IgD-negative memory B cell (primary cell): ENCODE measurements at regions not wholly inside any gene's neighbourhood (a gene's known extent, or its start where the extent isn't known, plus 50 kb on each side); places are given as distances from the start of the nearest gene placed in this dataset.
A peak's percentile ranks its signal among the peaks of the same experiment; 100 is the strongest.
"Not testable (repeated sequence)": the region's sequence is repeated elsewhere in the genome, so short reads cannot be mapped to it uniquely, and the experiment has no call there.

Experiments
- H3K27ac Mint-ChIP-seq, 3 donors: one replicate each; pipeline ENCODE4 v1.8.0; 2020 to 2022; ENCODE audit warnings: mild to moderate bottlenecking in 3 of 3, mixed read lengths in 3 of 3, moderate library complexity in 1 of 3
- H3K27me3 Mint-ChIP-seq: one replicate; pipeline ENCODE4 v1.8.0; 2021; ENCODE audit warnings: mixed read lengths
- H3K36me3 Mint-ChIP-seq: one replicate; pipeline ENCODE4 v1.8.0; 2020; ENCODE audit warnings: mild to moderate bottlenecking, mixed read lengths
- H3K4me1 Mint-ChIP-seq, 3 donors: one replicate each; pipeline ENCODE4 v1.8.0; 2020 to 2022; ENCODE audit warnings: mixed read lengths in 3 of 3, mild to moderate bottlenecking in 1 of 3
- H3K4me3 Mint-ChIP-seq, 4 donors: one replicate each; pipeline ENCODE4 v1.8.0; 2020 to 2022; ENCODE audit warnings: mild to moderate bottlenecking in 4 of 4, mixed read lengths in 4 of 4, moderate library complexity in 3 of 4
- H3K9me3 Mint-ChIP-seq, 3 donors: one replicate each; pipeline ENCODE4 v1.8.0; 2020 to 2021; ENCODE audit warnings: mixed read lengths in 3 of 3, mild to moderate bottlenecking in 1 of 3

DNA sequence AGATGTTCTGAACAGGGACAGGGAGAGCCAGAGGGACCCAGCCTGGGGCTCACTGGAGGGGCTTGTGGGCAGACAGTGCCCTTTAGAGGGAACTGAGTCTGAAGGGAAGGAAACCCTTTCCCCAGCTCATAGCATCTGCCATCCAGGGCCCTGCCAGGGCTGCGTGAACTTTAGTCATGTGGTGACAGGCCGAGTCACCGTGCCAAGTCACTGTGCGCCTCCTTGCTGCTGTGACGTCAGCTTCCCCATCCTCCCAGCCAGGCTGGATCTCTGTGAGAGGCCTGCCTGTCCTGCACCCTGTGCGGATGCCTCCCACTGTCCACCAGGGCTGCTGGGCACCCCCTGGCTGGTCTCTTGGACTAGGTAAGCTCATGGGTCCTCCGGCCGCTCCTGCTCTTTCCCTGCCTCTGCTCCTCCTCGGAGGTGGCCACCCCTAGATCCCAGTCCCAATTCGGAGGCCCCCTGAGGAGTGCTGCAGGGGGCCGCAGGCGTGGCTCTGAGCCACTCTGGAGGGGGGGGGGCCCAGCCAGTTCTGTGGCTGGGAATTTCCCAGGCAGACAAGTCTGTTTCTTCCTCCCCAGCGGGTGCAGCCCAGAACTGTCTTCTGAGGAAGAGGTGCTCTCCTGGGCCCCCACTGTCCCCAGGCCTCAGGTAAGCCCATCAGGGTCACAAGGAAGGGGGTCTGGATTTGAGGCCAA lies 3080.9 kb downstream of the RPIA start:
- not testable (repeated sequence) for H3K4me1 Mint-ChIP-seq, H3K4me3 Mint-ChIP-seq, H3K27me3 Mint-ChIP-seq, H3K9me3 Mint-ChIP-seq, H3K36me3 Mint-ChIP-seq, H3K27ac Mint-ChIP-seq

DNA sequence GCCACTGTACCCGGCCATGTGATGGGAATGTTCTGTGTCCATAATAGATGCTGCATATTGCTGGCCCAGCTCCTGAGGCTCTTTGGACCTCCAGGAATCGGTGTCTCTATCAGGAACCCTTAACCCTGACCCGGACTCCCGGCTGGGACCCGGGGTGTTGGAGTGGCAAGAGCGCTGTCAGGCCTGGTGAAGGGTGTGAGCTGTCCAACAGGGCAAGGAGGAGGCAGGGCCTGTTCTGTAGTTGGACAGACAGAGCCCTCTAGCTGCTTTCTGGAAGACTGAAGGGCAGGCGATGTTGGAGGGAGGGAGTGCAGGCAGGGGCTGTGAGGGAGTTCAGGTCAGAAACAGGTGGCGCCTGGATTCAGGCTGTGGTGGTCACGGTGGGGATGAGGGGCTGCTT lies 3082.3 kb downstream of the RPIA start:
- H3K9me3 Mint-ChIP-seq, H3K27ac Mint-ChIP-seq, H3K4me3 Mint-ChIP-seq, H3K4me1 Mint-ChIP-seq, H3K36me3 Mint-ChIP-seq, H3K27me3 Mint-ChIP-seq: not testable (repeated sequence)

DNA sequence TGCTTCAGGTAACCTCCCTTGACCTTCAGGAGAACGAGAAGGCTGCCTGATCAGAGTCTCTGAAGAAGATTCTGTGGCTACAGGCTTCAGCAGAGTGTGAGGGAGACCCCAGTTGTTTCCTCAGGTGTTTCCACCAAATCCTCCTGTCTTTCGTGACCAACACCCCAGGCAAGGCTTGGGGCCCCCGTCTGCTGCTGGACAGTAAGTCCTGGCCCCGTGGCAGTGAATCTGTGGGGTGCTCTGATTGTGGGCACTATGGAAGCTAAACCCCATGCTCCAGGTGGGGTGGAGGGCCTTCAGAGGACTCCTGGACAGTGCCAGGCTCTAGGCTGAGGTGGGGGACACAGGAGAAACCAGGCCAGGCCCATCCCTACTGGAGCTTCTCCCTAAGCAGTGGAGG lies 3083.7 kb downstream of the RPIA start:
- not testable (repeated sequence) for H3K4me3 Mint-ChIP-seq, H3K36me3 Mint-ChIP-seq, H3K27me3 Mint-ChIP-seq, H3K27ac Mint-ChIP-seq, H3K9me3 Mint-ChIP-seq, H3K4me1 Mint-ChIP-seq

DNA sequence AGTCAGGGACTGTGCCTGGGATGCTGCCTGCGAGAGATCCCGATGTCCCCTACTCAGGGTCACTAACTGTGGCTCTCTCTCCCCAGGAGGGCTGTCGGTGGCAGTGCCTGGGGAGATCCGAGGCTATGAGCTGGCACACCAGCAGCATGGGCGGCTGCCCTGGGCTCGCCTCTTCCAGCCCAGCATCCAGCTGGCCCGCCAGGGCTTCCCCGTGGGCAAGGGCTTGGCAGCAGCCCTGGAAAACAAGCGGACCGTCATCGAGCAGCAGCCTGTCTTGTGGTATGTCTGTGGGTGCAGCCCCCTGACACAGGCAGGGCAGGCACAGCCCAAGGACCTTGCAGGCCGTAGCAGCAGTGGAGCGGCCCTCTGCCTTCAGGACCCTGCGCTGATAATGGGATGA lies 3088.9 kb downstream of the RPIA start:
- not testable (repeated sequence) for H3K36me3 Mint-ChIP-seq, H3K4me1 Mint-ChIP-seq, H3K27ac Mint-ChIP-seq, H3K9me3 Mint-ChIP-seq, H3K27me3 Mint-ChIP-seq, H3K4me3 Mint-ChIP-seq

GRCh38 chr2:91809391-91809790 lies 3061.8 kb upstream of the TEKT4 start:
- H3K4me1 Mint-ChIP-seq, result not testable (repeated sequence)

GRCh38 chr2:91839904-91840868 lies 3031.0 kb upstream of the TEKT4 start:
- Mint-ChIP-seq H3K9me3 (peaks cover 0 to 6% (median 0%) of the 10 kb centered on the region in 3 donors), H3K27me3 (peaks cover 15% of the 10 kb centered on the region), H3K36me3 (no peaks in the 10 kb centered on the region), H3K4me3 (peak overlapping the region in 2 of 4 donors; percentile 32 to 47), H3K4me1 (peaks cover 0 to 1% (median 0%) of the 10 kb centered on the region in 3 donors), H3K27ac (no peak overlapping the region)

More at GRCh38 chr2:91809391-91809790, 3061.8 kb upstream of the TEKT4 start:
- H3K4me3 Mint-ChIP-seq, H3K36me3 Mint-ChIP-seq, H3K9me3 Mint-ChIP-seq, H3K27ac Mint-ChIP-seq, H3K27me3 Mint-ChIP-seq: not testable (repeated sequence)

- H3K4me1 Mint-ChIP-seq, H3K9me3 Mint-ChIP-seq, H3K27ac Mint-ChIP-seq, H3K36me3 Mint-ChIP-seq, H3K4me3 Mint-ChIP-seq: not testable (repeated sequence)
- peaks cover 15% of the 10 kb centered on the region for H3K27me3 Mint-ChIP-seq
These were observed 3029.0 kb upstream of the TEKT4 start for GRCh38 chr2:91842264-91842663.

DNA sequence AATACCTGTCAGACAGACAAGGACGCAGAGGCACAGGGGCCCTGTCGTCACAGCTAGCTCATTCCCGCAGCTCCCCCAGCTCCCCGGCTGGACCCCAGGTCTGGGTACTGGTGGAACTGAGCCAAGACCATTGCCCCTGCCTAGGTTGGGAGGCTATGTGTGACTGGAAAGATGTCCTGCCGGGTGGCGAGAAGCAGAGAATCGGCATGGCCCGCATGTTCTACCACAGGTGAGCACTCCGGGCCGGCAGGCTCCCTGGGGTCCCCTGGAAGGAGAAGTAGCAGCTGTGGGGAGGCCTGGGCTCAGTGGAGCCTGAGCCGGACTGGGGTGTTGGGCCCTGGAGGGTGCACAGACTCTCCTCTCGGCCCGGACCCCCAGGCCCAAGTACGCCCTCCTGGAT lies 3028.3 kb upstream of the TEKT4 start:
- H3K27ac Mint-ChIP-seq, H3K9me3 Mint-ChIP-seq, H3K4me3 Mint-ChIP-seq, H3K4me1 Mint-ChIP-seq, H3K36me3 Mint-ChIP-seq: not testable (repeated sequence)
- H3K27me3 Mint-ChIP-seq, result peaks cover 17% of the 10 kb centered on the region

DNA sequence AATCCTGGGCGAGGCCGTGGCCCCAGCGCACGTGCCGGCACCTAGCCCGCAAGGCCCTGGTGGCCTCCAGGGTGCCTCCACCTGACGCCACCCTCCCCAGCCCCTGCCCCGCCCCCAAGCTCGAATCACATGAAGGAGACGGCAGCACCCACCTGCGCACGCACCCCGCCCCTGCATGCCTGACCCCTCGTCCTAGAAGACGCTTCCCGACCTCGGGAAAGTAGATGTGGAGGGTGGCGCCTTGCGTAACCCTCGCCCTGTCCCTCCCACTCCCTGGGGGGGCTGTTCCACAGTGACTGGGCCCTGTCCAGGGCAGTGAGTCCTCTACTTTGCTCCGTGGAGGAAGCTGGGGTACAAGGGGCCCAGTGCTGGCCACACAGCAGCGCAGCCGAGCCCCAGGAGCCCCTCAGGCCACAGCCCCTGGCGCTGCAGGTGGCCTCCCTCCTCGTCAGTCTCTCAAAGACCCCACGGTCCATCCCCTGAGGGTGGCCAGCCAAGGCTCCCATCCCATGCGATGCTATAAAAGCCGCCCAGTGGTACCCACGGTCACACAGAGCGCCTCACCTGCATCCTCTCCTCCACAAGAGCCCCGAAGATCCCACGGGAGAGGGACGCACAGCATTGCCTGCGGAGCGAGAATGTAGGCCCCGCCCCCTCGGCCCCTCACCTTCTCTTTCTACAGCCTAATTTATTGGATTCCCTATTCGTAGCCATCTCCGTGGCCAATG lies 3027.3 kb upstream of the TEKT4 start:
- not testable (repeated sequence) for H3K27ac Mint-ChIP-seq, H3K9me3 Mint-ChIP-seq
- H3K27me3 Mint-ChIP-seq, result peaks cover 17% of the 10 kb centered on the region

DNA sequence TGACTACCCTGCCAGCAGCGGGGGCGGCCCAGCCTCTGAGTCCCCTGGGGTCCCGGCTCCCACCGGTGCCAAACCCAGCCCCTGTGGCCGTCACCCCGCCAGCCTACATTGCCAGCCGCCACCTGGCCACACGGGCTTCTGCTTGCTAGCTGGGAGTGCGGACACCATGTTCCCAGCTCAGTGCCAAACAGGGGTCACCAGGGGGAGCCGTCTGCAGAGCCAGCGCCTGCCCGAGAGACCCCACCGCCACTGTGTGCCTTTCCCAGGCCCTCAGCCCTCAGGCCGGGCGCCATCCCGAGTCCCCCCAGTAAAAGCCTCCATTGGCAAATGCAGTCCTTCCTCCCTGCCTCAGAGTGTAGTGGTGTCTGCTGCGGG lies 3026.8 kb upstream of the TEKT4 start:
- not testable (repeated sequence) for H3K4me1 Mint-ChIP-seq, H3K4me3 Mint-ChIP-seq, H3K36me3 Mint-ChIP-seq, H3K27ac Mint-ChIP-seq, H3K9me3 Mint-ChIP-seq
- peaks cover 17% of the 10 kb centered on the region for H3K27me3 Mint-ChIP-seq

More for the DNA sequence above, 3027.3 kb upstream of the TEKT4 start:
- H3K4me1 Mint-ChIP-seq, H3K36me3 Mint-ChIP-seq, H3K4me3 Mint-ChIP-seq: not testable (repeated sequence)

DNA sequence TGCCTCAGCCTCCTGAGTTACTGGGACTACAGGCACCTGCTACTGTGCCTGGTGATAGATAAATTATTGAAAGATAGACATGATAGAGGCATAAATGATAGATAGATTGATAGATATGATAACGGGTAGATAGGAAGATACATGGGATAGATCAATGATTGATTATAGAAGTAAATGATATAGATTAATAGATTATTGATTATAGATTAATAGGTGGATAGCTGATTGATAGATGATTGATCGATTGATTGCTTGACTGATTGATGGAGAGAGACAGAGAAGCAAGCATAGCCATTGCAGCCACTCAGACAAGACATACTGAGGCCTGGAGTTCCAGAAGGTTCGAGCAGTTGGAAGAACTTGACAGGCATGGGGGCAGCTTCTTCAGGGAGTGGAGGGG lies 3024.8 kb upstream of the TEKT4 start:
- not testable (repeated sequence) for H3K27ac Mint-ChIP-seq, H3K27me3 Mint-ChIP-seq, H3K4me1 Mint-ChIP-seq, H3K36me3 Mint-ChIP-seq, H3K9me3 Mint-ChIP-seq, H3K4me3 Mint-ChIP-seq

- H3K4me3 Mint-ChIP-seq, H3K27ac Mint-ChIP-seq, H3K27me3 Mint-ChIP-seq, H3K9me3 Mint-ChIP-seq, H3K4me1 Mint-ChIP-seq, H3K36me3 Mint-ChIP-seq: not testable (repeated sequence)
These were observed 3019.4 kb upstream of the TEKT4 start for GRCh38 chr2:91851689-91852420.

- H3K9me3 Mint-ChIP-seq, H3K36me3 Mint-ChIP-seq, H3K27ac Mint-ChIP-seq, H3K4me1 Mint-ChIP-seq, H3K4me3 Mint-ChIP-seq, H3K27me3 Mint-ChIP-seq: not testable (repeated sequence)
These were observed 3014.3 kb upstream of the TEKT4 start for GRCh38 chr2:91856971-91857370.

DNA sequence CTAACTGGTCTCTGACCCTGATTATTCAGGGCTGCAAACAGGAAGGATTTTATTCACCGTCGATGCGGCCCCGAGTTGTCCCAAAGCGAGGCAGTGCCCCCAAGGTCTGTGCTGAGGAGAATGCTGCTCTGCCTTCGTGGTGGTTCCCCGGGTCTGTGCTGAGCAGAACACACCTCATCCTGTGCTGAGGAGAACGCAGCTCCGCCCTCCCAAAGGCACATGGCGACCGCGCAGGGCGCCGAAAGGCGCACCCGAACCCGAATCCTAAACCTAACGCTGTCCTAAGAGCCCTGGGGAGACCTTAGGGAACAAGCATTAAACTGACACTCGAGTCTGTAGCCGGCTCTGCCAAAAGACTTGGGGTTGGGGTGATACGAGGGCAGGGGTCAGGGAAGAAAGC lies 3013.5 kb upstream of the TEKT4 start:
- H3K27ac Mint-ChIP-seq, H3K27me3 Mint-ChIP-seq, H3K9me3 Mint-ChIP-seq, H3K36me3 Mint-ChIP-seq, H3K4me3 Mint-ChIP-seq, H3K4me1 Mint-ChIP-seq: not testable (repeated sequence)

DNA sequence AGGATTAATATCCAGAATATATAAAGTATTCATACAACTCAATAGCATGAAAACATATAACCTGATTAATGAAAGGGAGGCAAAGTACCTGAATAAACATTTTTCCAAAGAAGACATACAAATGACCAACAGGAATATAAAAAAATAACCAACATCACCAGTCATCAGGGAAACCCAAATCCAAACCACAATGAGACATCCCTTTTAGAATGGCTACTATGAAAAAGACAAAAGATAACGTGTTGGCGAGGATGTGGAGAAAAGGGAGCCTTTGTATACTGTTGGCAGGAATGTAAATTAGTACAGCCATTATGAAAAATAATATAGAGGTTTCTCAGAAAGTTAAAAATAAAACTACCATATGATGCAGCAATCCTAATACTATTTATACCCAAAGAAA lies 2999.5 kb upstream of the TEKT4 start:
- not testable (repeated sequence) for H3K4me3 Mint-ChIP-seq, H3K27me3 Mint-ChIP-seq, H3K27ac Mint-ChIP-seq, H3K36me3 Mint-ChIP-seq, H3K4me1 Mint-ChIP-seq
- peaks cover 2 to 11% (median 2%) of the 10 kb centered on the region in 3 donors for H3K9me3 Mint-ChIP-seq
